Skeletal muscle satellite cell (primary cell): ENCODE measurements at regions not wholly inside any gene's neighbourhood (a gene's known extent, or its start where the extent isn't known, plus 50 kb on each side); places are given as distances from the start of the nearest gene placed in this dataset.

ENCODE experiments used
- H3K27me3 ChIP-seq: 2 replicates; pipeline ENCODE4 v1.7.0; 2013; ENCODE audit warnings: low read length; ENCODE audit not compliant: control insufficient read depth, insufficient read depth
- H3K36me3 ChIP-seq: 2 replicates; pipeline ENCODE4 v1.7.0; 2013; ENCODE audit warnings: mild to moderate bottlenecking, control low read depth, low read length; ENCODE audit not compliant: insufficient read depth
- H3K4me1 ChIP-seq: 2 replicates; pipeline ENCODE4 v1.7.0; 2013; ENCODE audit warnings: low read length; ENCODE audit not compliant: control insufficient read depth, insufficient read depth
- H3K4me2 ChIP-seq: 2 replicates; pipeline ENCODE4 v1.7.0; 2013; ENCODE audit warnings: mild to moderate bottlenecking, low read length
- H3K4me3 ChIP-seq: 2 replicates; pipeline ENCODE4 v1.7.0; 2013; ENCODE audit warnings: low read length
- H3K9ac ChIP-seq: 2 replicates; pipeline ENCODE4 v1.7.0; 2013; ENCODE audit warnings: mild to moderate bottlenecking, low read depth, low read length, moderate library complexity
- H3K9me3 ChIP-seq: replicated peaks from 2 replicates; pipeline ENCODE4 v1.7.0; 2013; ENCODE audit warnings: mild to moderate bottlenecking, control low read depth, low read length

- Histone ChIP-seq H3K9me3 (no peaks in the 10 kb centered on the region), H3K9ac (no peak overlapping the region), H3K4me3 (no peak overlapping the region), H3K36me3 (no peaks in the 10 kb centered on the region), H3K27me3 (no peaks in the 10 kb centered on the region), H3K4me1 (peaks cover 4% of the 10 kb centered on the region), H3K4me2 (no peak overlapping the region)
Measured at GRCh38 chr12:28114488-28114887, 75.8 kb upstream of the CCDC91 start.

DNA sequence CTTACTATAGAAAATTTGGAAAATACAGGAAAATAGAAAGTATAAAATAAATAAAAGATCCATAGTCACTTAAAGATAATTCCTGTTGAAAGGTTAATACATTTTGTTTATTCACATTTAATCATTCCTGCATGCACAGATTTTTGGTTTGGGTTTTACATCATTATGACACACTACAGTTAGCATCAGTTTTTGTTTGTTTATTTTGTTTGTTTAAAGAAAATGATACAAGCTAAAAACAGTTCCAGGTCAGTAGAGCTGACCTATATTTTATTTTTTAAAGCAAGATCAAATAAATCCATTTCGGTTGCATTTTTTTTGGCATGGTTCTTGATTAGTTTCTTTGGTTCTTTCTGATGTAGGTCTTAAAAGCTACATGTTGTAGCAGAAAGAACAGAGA lies 68.8 kb upstream of the CCDC91 start:
- H3K4me1 ChIP-seq = no peaks in the 10 kb centered on the region
- no peak overlapping the region for H3K4me3 ChIP-seq

GRCh38 chr12:28121899-28122655 lies 68.2 kb upstream of the CCDC91 start:
- no peak overlapping the region for H3K9ac ChIP-seq
- no peak overlapping the region for H3K4me3 ChIP-seq
- H3K27me3 ChIP-seq = no peaks in the 10 kb centered on the region
- H3K36me3 ChIP-seq = no peaks in the 10 kb centered on the region
- H3K4me1 ChIP-seq = no peaks in the 10 kb centered on the region
- no peak overlapping the region for H3K4me2 ChIP-seq
- H3K9me3 ChIP-seq = no peaks in the 10 kb centered on the region

More for the DNA sequence above, 68.8 kb upstream of the CCDC91 start:
- Histone ChIP-seq H3K9ac (no peak overlapping the region), H3K4me2 (no peak overlapping the region), H3K9me3 (no peaks in the 10 kb centered on the region), H3K27me3 (no peaks in the 10 kb centered on the region), H3K36me3 (no peaks in the 10 kb centered on the region)

DNA sequence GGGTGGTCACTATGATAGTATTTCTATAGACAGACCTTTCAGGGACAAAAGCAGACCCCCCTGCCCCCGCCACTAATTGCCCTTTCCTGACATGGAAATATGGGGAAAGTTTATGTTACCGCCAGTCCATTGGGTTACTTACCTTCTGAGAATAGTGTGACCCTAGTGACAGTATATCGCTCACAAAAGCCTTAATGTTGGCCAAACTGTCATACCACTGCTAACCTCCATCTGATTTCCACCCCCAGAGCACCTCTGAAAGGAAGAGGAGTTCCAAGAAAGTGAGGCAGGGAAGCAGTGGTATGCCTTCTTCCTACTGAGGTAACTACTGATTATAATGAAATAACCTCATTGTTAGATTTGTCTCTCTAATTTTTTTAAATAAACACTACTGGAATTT lies 67.5 kb upstream of the CCDC91 start:
- Histone ChIP-seq H3K4me2 (no peak overlapping the region), H3K4me3 (no peak overlapping the region), H3K9me3 (no peaks in the 10 kb centered on the region), H3K27me3 (no peaks in the 10 kb centered on the region), H3K4me1 (no peaks in the 10 kb centered on the region), H3K36me3 (no peaks in the 10 kb centered on the region), H3K9ac (no peak overlapping the region)

DNA sequence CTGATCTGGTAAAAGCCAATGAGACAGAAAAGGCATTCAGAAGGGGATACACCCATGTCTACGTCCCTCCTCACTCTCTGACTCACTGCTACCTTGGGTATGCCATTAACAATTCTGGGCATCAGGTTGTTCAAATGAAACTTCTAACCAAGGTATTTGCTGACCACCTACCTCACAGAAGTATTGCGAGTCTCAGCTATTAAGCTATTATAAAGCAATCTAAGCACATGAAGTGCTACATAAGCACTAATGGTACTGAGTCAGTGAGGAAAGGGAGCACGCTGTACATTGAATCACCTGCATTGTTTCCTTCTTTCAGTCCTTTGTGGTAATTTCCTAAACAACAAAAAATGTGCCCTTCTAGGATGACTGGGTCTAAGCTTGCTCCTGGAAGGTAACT lies 62.8 kb upstream of the CCDC91 start:
- Histone ChIP-seq H3K9me3 (no peaks in the 10 kb centered on the region), H3K4me2 (no peak overlapping the region), H3K36me3 (no peaks in the 10 kb centered on the region), H3K27me3 (no peaks in the 10 kb centered on the region), H3K4me1 (peaks cover 21% of the 10 kb centered on the region), H3K4me3 (no peak overlapping the region), H3K9ac (no peak overlapping the region)

DNA sequence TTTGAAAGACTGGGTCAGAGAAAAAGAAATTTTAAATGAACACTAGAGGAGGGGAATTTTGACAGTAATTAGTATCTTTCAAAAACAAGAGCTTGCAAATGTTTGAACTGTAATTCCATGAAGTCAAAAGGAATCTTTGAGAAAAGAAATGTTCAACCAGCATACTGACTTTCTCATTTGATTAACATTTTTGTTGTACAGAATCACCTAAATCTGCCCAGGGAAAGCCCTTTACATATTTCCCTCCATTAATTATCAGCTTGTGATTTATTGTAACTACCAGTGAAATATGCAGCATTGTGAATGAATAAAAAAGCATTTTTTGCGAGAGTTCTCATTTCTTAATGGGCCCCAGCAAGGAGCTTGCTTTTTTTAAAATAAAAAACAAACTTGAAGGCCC lies 61.2 kb upstream of the CCDC91 start:
- H3K4me3 ChIP-seq = no peak overlapping the region
- no peak overlapping the region for H3K4me2 ChIP-seq
- peaks cover 21% of the 10 kb centered on the region for H3K4me1 ChIP-seq
- no peak overlapping the region for H3K9ac ChIP-seq
- H3K27me3 ChIP-seq = no peaks in the 10 kb centered on the region
- no peaks in the 10 kb centered on the region for H3K36me3 ChIP-seq
- no peaks in the 10 kb centered on the region for H3K9me3 ChIP-seq

- Histone ChIP-seq H3K4me3 (no peak overlapping the region), H3K9ac (peak overlapping the region; percentile 42), H3K4me2 (peak overlapping the region; percentile 21), H3K36me3 (no peaks in the 10 kb centered on the region), H3K27me3 (no peaks in the 10 kb centered on the region), H3K4me1 (peaks cover 21% of the 10 kb centered on the region), H3K9me3 (no peaks in the 10 kb centered on the region)
Measured at GRCh38 chr12:28130234-28130624, 60.0 kb upstream of the CCDC91 start.

GRCh38 chr12:28130625-28131598 lies 59.3 kb upstream of the CCDC91 start:
- Histone ChIP-seq H3K9ac (peak overlapping the region; percentile 45), H3K36me3 (no peaks in the 10 kb centered on the region), H3K4me3 (no peak overlapping the region), H3K9me3 (no peaks in the 10 kb centered on the region), H3K4me1 (peaks cover 21% of the 10 kb centered on the region), H3K27me3 (no peaks in the 10 kb centered on the region), H3K4me2 (peak overlapping the region; percentile 21)

DNA sequence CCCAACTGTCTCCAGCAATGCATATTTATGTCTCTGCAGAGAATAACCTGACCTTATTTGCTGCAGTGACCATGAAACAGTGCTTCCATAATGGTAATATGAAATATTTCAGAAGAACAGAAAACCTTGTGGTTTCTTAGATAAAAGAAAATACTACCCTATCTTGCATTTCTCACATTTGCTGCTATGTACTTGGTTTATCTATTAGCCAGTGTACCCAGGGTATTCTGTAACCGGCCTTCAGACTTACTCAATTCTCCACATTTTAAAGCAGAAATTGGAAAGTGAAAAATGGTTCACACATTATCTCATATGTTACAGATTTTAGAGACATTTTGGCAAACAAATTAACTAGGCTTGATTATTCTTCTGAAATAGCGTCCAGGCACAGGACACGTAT lies 57.9 kb upstream of the CCDC91 start:
- Histone ChIP-seq H3K9me3 (no peaks in the 10 kb centered on the region), H3K4me2 (no peak overlapping the region), H3K9ac (no peak overlapping the region), H3K36me3 (no peaks in the 10 kb centered on the region), H3K4me3 (no peak overlapping the region), H3K4me1 (peaks cover 21% of the 10 kb centered on the region), H3K27me3 (no peaks in the 10 kb centered on the region)

GRCh38 chr12:28135801-28136439 lies 54.3 kb upstream of the CCDC91 start:
- Histone ChIP-seq H3K4me2 (no peak overlapping the region), H3K36me3 (no peaks in the 10 kb centered on the region), H3K4me1 (peaks cover 12% of the 10 kb centered on the region), H3K27me3 (no peaks in the 10 kb centered on the region), H3K9me3 (no peaks in the 10 kb centered on the region), H3K4me3 (no peak overlapping the region), H3K9ac (no peak overlapping the region)

GRCh38 chr12:28137414-28137813 lies 52.8 kb upstream of the CCDC91 start:
- Histone ChIP-seq H3K36me3 (no peaks in the 10 kb centered on the region), H3K27me3 (no peaks in the 10 kb centered on the region), H3K4me2 (no peak overlapping the region), H3K9me3 (no peaks in the 10 kb centered on the region), H3K9ac (no peak overlapping the region), H3K4me1 (no peaks in the 10 kb centered on the region), H3K4me3 (no peak overlapping the region)
